ENCODE measurements at regions not wholly inside any gene's neighbourhood (a gene's known extent, or its start where the extent isn't known, plus 50 kb on each side); places are given as distances from the start of the nearest gene placed in this dataset.

DNA sequence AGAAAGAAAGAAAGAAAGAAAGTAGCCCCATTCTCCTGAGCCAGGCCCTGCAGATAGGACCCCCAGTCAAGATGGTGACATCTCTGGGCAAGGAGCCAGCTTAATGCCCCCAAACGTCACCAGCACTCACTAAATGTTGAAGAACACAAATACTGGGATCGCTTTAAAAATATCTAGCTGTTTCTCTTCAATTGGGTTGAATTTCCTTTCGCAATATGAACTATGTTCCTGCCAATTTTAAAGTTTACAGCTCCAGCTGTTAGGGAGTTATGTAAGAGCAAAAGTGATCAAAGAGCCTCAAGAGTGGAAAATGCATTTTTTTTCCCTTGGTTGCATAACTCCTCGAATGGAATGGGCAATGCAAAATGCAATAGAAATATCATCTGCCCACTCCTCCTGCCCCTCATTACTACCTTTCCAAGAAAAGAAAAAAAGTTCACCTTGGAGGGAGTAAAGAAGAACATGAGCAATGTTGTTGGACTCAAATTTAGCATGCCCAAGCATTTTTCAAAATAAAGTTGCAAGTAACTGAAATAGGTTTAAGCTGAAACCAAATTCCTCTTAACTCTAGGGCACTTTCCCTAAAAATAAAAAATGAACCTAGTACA, 244.2 kb upstream of the PIK3R1 start:
- TF ChIP-seq PPARA (CRISPR knock-in tag; IDR thresholded peaks at IDR 0.05; ENCODE audit: borderline replicate concordance) (no peak), RARB (CRISPR knock-in tag; IDR thresholded peaks at IDR 0.05) (no peak)

All from SK-N-SH treated with all-trans-retinoic acid at 6 μM for 48 hours (cell line).